H1 (cell line): ENCODE measurements at regions not wholly inside any gene's neighbourhood (a gene's known extent, or its start where the extent isn't known, plus 50 kb on each side); places are given as distances from the start of the nearest gene placed in this dataset.

ENCODE experiments used
- CTCF ChIA-PET: fragments of 300-600 bp; sonication (Branson Sonifier 250); formaldehyde crosslinking; loops from one replicate; lab custom pipeline; 2021; ENCODE audit not compliant: partially characterized antibody; lab: Charles Lee
- POLR2A ChIA-PET: fragments of 300-600 bp; sonication (Branson Sonifier 250); formaldehyde crosslinking; loops from one replicate; lab custom pipeline; 2021; ENCODE audit warnings: inconsistent platforms; ENCODE audit not compliant: partially characterized antibody; lab: Charles Lee
- DNase-seq, 2 experiments: peaks; one replicate each; pipeline versions ENCODE4 v3.0.0 to v3.0.0-alpha.2; 2010 to 2022; ENCODE audit warnings: low spot score in 2 of 2, low read depth in 1 of 2, mixed read lengths in 1 of 2
- FAIRE-seq: peaks from 2 replicates; lab custom pipeline; 2011; peaks lifted over from hg19 to GRCh38; lab: Jason Lieb, UNC
- H2AFZ ChIP-seq: 2 replicates; pipeline ENCODE4 v1.8.1; 2012; ENCODE audit warnings: low read length, inconsistent platforms
- H2AK5ac ChIP-seq: 2 replicates; pipeline ENCODE4 v1.6.1; 2013; ENCODE audit warnings: low read depth, low read length
- H2BK120ac ChIP-seq: replicated peaks from 2 replicates; pipeline ENCODE3; 2013; ENCODE audit warnings: low read depth, low read length, inconsistent platforms
- H2BK12ac ChIP-seq: 2 replicates; pipeline ENCODE4 v1.6.1; 2013; ENCODE audit warnings: low read depth, low read length
- H2BK15ac ChIP-seq: 2 replicates; pipeline ENCODE4 v1.6.1; 2013; ENCODE audit warnings: low read length
- H2BK20ac ChIP-seq: 2 replicates; pipeline ENCODE4 v1.6.1; 2013; ENCODE audit warnings: low read length
- H2BK5ac ChIP-seq: 2 replicates; pipeline ENCODE4 v1.6.1; 2013; ENCODE audit warnings: low read depth, low read length
- H3K14ac ChIP-seq: 2 replicates; pipeline ENCODE4 v1.6.1; 2013; ENCODE audit warnings: inconsistent platforms; ENCODE audit not compliant: insufficient read length
- H3K18ac ChIP-seq: 2 replicates; pipeline ENCODE4 v1.6.1; 2013; ENCODE audit warnings: low read length; ENCODE audit errors: extremely low read depth
- H3K23ac ChIP-seq: 2 replicates; pipeline ENCODE4 v1.6.1; 2013; ENCODE audit warnings: inconsistent platforms; ENCODE audit not compliant: insufficient read length
- H3K23me2 ChIP-seq: 2 replicates; pipeline ENCODE4 v1.6.1; 2013; ENCODE audit warnings: low read depth, low read length
- H3K27ac ChIP-seq: 2 replicates; pipeline ENCODE4 v1.6.1; 2011; ENCODE audit warnings: low read depth, low read length, inconsistent platforms
- H3K27me3 ChIP-seq, 4 experiments: replicated peaks in 1 of 4; 1 replicate in 1 of 4; 2 replicates in 3 of 4; pipeline versions ENCODE4 v1.6.1 to v1.8.1; 2011 to 2013; ENCODE audit warnings: low read length in 3 of 4, mild to moderate bottlenecking in 3 of 4, inconsistent platforms in 2 of 4, mixed read lengths in 2 of 4, moderate library complexity in 1 of 4; ENCODE audit not compliant: control insufficient read depth in 3 of 4, insufficient read depth in 3 of 4; ENCODE audit errors: extremely low read depth in 1 of 4
- H3K36me3 ChIP-seq, 4 experiments: 2 replicates each; pipeline versions ENCODE4 v1.6.1 to v1.8.1; 2011 to 2013; ENCODE audit warnings: mild to moderate bottlenecking in 4 of 4, low read length in 3 of 4, moderate library complexity in 2 of 4, control low read depth in 1 of 4, inconsistent platforms in 1 of 4; ENCODE audit not compliant: insufficient read depth in 4 of 4, control insufficient read depth in 2 of 4
- H3K4ac ChIP-seq: replicated peaks from 2 replicates; pipeline ENCODE3; 2013; ENCODE audit warnings: low read length, low read depth, mixed read lengths, inconsistent platforms; ENCODE audit not compliant: insufficient read length
- H3K4me1 ChIP-seq, 4 experiments: replicated peaks in 1 of 4; 1 replicate in 1 of 4; 2 replicates in 3 of 4; pipeline versions ENCODE4 v1.6.1 to v1.8.1; 2011 to 2013; ENCODE audit warnings: low read length in 3 of 4, inconsistent platforms in 2 of 4, mixed read lengths in 1 of 4; ENCODE audit not compliant: insufficient read depth in 4 of 4, control insufficient read depth in 3 of 4
- H3K4me2 ChIP-seq, 2 experiments: 2 replicates each; pipeline versions ENCODE4 v1.6.1 to v1.8.1; 2011 to 2013; ENCODE audit warnings: low read depth in 2 of 2, low read length in 2 of 2, control low read depth in 1 of 2, inconsistent platforms in 1 of 2, mild to moderate bottlenecking in 1 of 2; ENCODE audit not compliant: insufficient read depth in 1 of 2
- H3K4me3 ChIP-seq, 4 experiments: fragments of 200-600, 300-600 bp in 1 of 4; sonication (generic), shearing (Covaris generic), sonication (Bioruptor Twin) in 1 of 4; 2 replicates each; pipeline versions ENCODE4 v1.5.1 to v1.8.1; 2011 to 2016; ENCODE audit warnings: low read length in 4 of 4, low read depth in 3 of 4, control low read depth in 2 of 4, inconsistent platforms in 2 of 4, mild to moderate bottlenecking in 2 of 4, mixed read lengths in 1 of 4, moderate library complexity in 1 of 4; ENCODE audit not compliant: insufficient read depth in 2 of 4; ENCODE audit errors: extremely low read depth in 1 of 4
- H3K56ac ChIP-seq: replicated peaks from 2 replicates; pipeline ENCODE3; 2013; ENCODE audit warnings: low read depth, mild to moderate bottlenecking, mixed read lengths, low read length, inconsistent platforms; ENCODE audit not compliant: insufficient read length
- H3K79me1 ChIP-seq: 2 replicates; pipeline ENCODE4 v1.6.1; 2013; ENCODE audit warnings: low read depth, low read length, control low read depth
- H3K79me2 ChIP-seq, 2 experiments: 2 replicates each; pipeline versions ENCODE4 v1.6.1 to v1.8.1; 2012 to 2013; ENCODE audit warnings: low read length in 2 of 2, mild to moderate bottlenecking in 2 of 2, inconsistent platforms in 1 of 2; ENCODE audit not compliant: insufficient read depth in 2 of 2, control insufficient read depth in 1 of 2
- H3K9ac ChIP-seq, 4 experiments: replicated peaks in 1 of 4; 1 replicate in 1 of 4; 2 replicates in 3 of 4; pipeline versions ENCODE4 v1.6.1 to v1.8.1; 2011 to 2013; ENCODE audit warnings: low read depth in 3 of 4, low read length in 3 of 4, control low read depth in 2 of 4, mild to moderate bottlenecking in 2 of 4, moderate library complexity in 2 of 4, inconsistent platforms in 1 of 4; ENCODE audit errors: extremely low read depth in 1 of 4
- H3K9me3 ChIP-seq, 2 experiments: 2 replicates each; pipeline versions ENCODE4 v1.6.1 to v1.8.1; 2012 to 2013; ENCODE audit warnings: mild to moderate bottlenecking in 2 of 2, moderate library complexity in 2 of 2, control low read depth in 1 of 2, inconsistent platforms in 1 of 2, low read depth in 1 of 2, low read length in 1 of 2, mixed read lengths in 1 of 2; ENCODE audit not compliant: insufficient read depth in 2 of 2
- H4K20me1 ChIP-seq, 2 experiments: replicated peaks in 1 of 2; 2 replicates each; pipeline versions ENCODE3 to v1.8.1; 2011 to 2013; ENCODE audit warnings: inconsistent platforms in 2 of 2, low read length in 2 of 2, mild to moderate bottlenecking in 1 of 2; ENCODE audit not compliant: insufficient read depth in 2 of 2, control insufficient read depth in 1 of 2
- H4K5ac ChIP-seq: 2 replicates; pipeline ENCODE4 v1.6.1; 2013; ENCODE audit warnings: low read length, low read depth, mixed read lengths, inconsistent platforms; ENCODE audit not compliant: insufficient read length
- H4K8ac ChIP-seq: 2 replicates; pipeline ENCODE4 v1.8.0; 2013; ENCODE audit warnings: mild to moderate bottlenecking, moderate library complexity, low read length, inconsistent platforms; ENCODE audit not compliant: insufficient read depth; ENCODE audit errors: extremely low read depth
- H4K91ac ChIP-seq: replicated peaks from 2 replicates; pipeline ENCODE3; 2013; ENCODE audit warnings: low read length, mixed read lengths, inconsistent platforms; ENCODE audit not compliant: insufficient read length
- KDM1A ChIP-seq: fragments of 200-600, 300-600 bp; sonication (generic); IDR thresholded peaks from 2 replicates; pipeline ENCODE4 v1.7.1; 2016; ENCODE audit warnings: mild to moderate bottlenecking, low read length, borderline replicate concordance
- WGBS, 2 experiments: shearing (Covaris generic) in 1 of 2; methylation state at CpG; one replicate each; pipeline versions ENCODE4 v1.1.6 to v1.1.7; 2013 to 2015; ENCODE audit warnings: low lambda C conversion rate in 2 of 2, mixed read lengths in 2 of 2, inconsistent platforms in 1 of 2, low coverage in 1 of 2, missing lambda C conversion rate in 1 of 2; ENCODE audit not compliant: insufficient replicate concordance in 2 of 2, insufficient coverage in 1 of 2, insufficient read length in 1 of 2; ENCODE audit errors: extremely low coverage in 1 of 2, missing lambda C conversion rate in 1 of 2; 5-methylcytosine and 5-hydroxymethylcytosine counted together
- TF ChIP-seq, protein P1 (sequence below), 3 experiments: IDR thresholded peaks; 1 replicate in 2 of 3; 2 replicates in 1 of 3; pipeline versions ENCODE4 v1.5.1 to v1.6.1; 2011; ENCODE audit warnings: low read length in 3 of 3, mild to moderate bottlenecking in 3 of 3, inconsistent platforms in 2 of 3, low read depth in 1 of 3, moderate library complexity in 1 of 3; ENCODE audit not compliant: insufficient read depth in 1 of 3; ENCODE audit errors: control extremely low read depth in 1 of 3

DNA sequence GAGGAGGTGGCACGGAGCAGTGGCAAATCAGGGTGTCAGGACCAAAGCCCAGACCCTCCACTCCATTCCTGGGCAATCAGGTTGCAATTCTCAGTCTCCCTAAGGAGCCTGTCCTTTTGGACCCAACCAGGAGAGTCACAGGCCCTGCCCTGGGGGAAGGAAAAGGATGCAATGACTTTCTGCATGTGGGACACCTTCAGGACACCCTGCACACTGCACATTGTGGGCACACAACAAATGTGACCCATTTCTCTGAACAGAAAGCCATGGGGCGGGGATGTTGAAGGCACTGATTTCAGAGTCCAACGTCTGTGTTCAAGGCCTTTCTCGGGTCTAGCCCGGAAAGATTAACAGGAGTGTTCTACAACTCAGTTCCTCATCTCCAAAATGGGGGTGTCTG is 286.2 kb upstream of the FOXF1 start:
- Histone ChIP-seq H2AFZ (no peak overlapping the region), H2BK20ac (no peak overlapping the region), H2BK120ac (no peak overlapping the region), H3K9ac (no peak overlapping the region)
- POLR2A ChIA-PET, result no interaction called here
- no peak for TF ChIP-seq KDM1A
- TF ChIP-seq, protein P1, sequence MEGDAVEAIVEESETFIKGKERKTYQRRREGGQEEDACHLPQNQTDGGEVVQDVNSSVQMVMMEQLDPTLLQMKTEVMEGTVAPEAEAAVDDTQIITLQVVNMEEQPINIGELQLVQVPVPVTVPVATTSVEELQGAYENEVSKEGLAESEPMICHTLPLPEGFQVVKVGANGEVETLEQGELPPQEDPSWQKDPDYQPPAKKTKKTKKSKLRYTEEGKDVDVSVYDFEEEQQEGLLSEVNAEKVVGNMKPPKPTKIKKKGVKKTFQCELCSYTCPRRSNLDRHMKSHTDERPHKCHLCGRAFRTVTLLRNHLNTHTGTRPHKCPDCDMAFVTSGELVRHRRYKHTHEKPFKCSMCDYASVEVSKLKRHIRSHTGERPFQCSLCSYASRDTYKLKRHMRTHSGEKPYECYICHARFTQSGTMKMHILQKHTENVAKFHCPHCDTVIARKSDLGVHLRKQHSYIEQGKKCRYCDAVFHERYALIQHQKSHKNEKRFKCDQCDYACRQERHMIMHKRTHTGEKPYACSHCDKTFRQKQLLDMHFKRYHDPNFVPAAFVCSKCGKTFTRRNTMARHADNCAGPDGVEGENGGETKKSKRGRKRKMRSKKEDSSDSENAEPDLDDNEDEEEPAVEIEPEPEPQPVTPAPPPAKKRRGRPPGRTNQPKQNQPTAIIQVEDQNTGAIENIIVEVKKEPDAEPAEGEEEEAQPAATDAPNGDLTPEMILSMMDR (IDR thresholded peaks at IDR 0.05; ENCODE audit: control extremely low read depth in 1 of 3, insufficient read depth in 1 of 3, low read depth in 1 of 3, low read length in 3 of 3), result peak in 1 of 3 experiments; percentile 14; a peak in 1 of 4 replicates
- TF ChIP-seq, all 59 proteins: peak for 1
- Histone ChIP-seq H4K91ac (no peak overlapping the region), H2AK5ac (no peak overlapping the region), H3K79me1 (no peaks in the 10 kb centered on the region), H3K56ac (no peak overlapping the region), H3K23me2 (peaks cover 7% of the 10 kb centered on the region; the same call in 1 of the 2 replicates), H2BK5ac (no peak overlapping the region), H4K8ac (no peak overlapping the region), H3K4me2 (no peak overlapping the region), H3K9me3 (no peaks in the 10 kb centered on the region), H3K4ac (no peak overlapping the region), H2BK12ac (no peak overlapping the region), H4K5ac (no peak overlapping the region), H2BK15ac (no peak overlapping the region), H3K36me3 (no peaks in the 10 kb centered on the region), H3K27ac (no peak overlapping the region), H3K79me2 (no peaks in the 10 kb centered on the region), H3K23ac (no peak overlapping the region), H3K14ac (no peak overlapping the region), H3K4me1 (no peaks in the 10 kb centered on the region), H3K4me3 (no peak overlapping the region), H3K27me3 (no peaks in the 10 kb centered on the region; a peak in 2 of 7 replicates), H4K20me1 (no peaks in the 10 kb centered on the region), H3K18ac (no peak overlapping the region)
- FAIRE-seq, result no peak
- 93% methylated on average over 5 of the region's 5 CpGs; no CpG with 5 or more reads in 1 of the 2 experiments for WGBS, 2 experiments
- CTCF ChIA-PET, result interaction anchor here (1.9 to 2.0 kb wide), 2 partner anchors 11 to 62 kb away, joined by 4 to 10 read pairs; no protein-coding TSS in a partner anchor
- DNase-seq, result no peak
